ENCODE measurements at regions not wholly inside any gene's neighbourhood (a gene's known extent, or its start where the extent isn't known, plus 50 kb on each side); places are given as distances from the start of the nearest gene placed in this dataset.
"Not testable (repeated sequence)": the region's sequence is repeated elsewhere in the genome, so short reads cannot be mapped to it uniquely, and the experiment has no call there.

GRCh38 chr2:94737145-94737544, 134.1 kb upstream of the TEKT4 start:
- not testable (repeated sequence) for DNase-seq (ENCODE audit: low read depth in 2 of 2)

- DNase-seq (ENCODE audit: low read depth in 2 of 2): not testable (repeated sequence)
Observed at GRCh38 chr2:94737736-94738342, 133.4 kb upstream of the TEKT4 start.

GRCh38 chr2:94753466-94753998, 117.7 kb upstream of the TEKT4 start:
- DNase-seq (ENCODE audit: low read depth in 2 of 2): no peak

- no peak for DNase-seq (ENCODE audit: low read depth in 2 of 2)
Observed at GRCh38 chr2:94758546-94758945, 112.7 kb upstream of the TEKT4 start.

- DNase-seq (ENCODE audit: low read depth in 2 of 2): no peak
Observed at GRCh38 chr2:94759211-94759610, 112.0 kb upstream of the TEKT4 start.

- no peak for DNase-seq (ENCODE audit: low read depth in 2 of 2)
Observed at GRCh38 chr2:94762600-94762999, 108.6 kb upstream of the TEKT4 start.

GRCh38 chr2:94763318-94763717, 107.9 kb upstream of the TEKT4 start:
- no peak for DNase-seq (ENCODE audit: low read depth in 2 of 2)

GRCh38 chr2:94764331-94764730, 106.9 kb upstream of the TEKT4 start:
- DNase-seq (ENCODE audit: low read depth in 2 of 2): peak in 1 of 2 donors; percentile 12

- no peak for DNase-seq (ENCODE audit: low read depth in 2 of 2)
Observed at GRCh38 chr2:94767336-94767735, 103.9 kb upstream of the TEKT4 start.

GRCh38 chr2:94769733-94770132, 101.5 kb upstream of the TEKT4 start:
- DNase-seq (ENCODE audit: low read depth in 2 of 2): no peak

GRCh38 chr2:94774851-94775250, 96.4 kb upstream of the TEKT4 start:
- DNase-seq (ENCODE audit: low read depth in 2 of 2): no peak

- DNase-seq (ENCODE audit: low read depth in 2 of 2): no peak
Observed at GRCh38 chr2:94776036-94776435, 95.2 kb upstream of the TEKT4 start.

- DNase-seq (ENCODE audit: low read depth in 2 of 2): not testable (repeated sequence)
Observed at GRCh38 chr2:94785105-94785504, 86.1 kb upstream of the TEKT4 start.

- not testable (repeated sequence) for DNase-seq (ENCODE audit: low read depth in 2 of 2)
Observed at GRCh38 chr2:94786424-94786823, 84.8 kb upstream of the TEKT4 start.

- DNase-seq (ENCODE audit: low read depth in 2 of 2): not testable (repeated sequence)
Observed at GRCh38 chr2:94790169-94790568, 81.1 kb upstream of the TEKT4 start.

GRCh38 chr2:94797235-94797634, 74.0 kb upstream of the TEKT4 start:
- DNase-seq (ENCODE audit: low read depth in 2 of 2): not testable (repeated sequence)

All from stimulated activated CD4-positive, alpha-beta T cell treated with anti-CD3 and anti-CD28 coated beads, Interleukin-15, amount 100 ng/mL, for 48 hours (primary cell).